A673 (cell line): ENCODE measurements at regions not wholly inside any gene's neighbourhood (a gene's known extent, or its start where the extent isn't known, plus 50 kb on each side); places are given as distances from the start of the nearest gene placed in this dataset.

Experiments used
- BruUV-seq: library from RNA; stranded (reverse); fragments of 400-500 nt; replicated peaks from 2 replicates; lab custom pipeline; 2021; lab: Mats Ljungman, UMichigan
- CTCF ChIA-PET: fragments of 300-600 bp; sonication (Branson Sonifier 250); formaldehyde crosslinking; loops from one replicate; lab custom pipeline; 2022; ENCODE audit warnings: antibody characterized with exemption; lab: Charles Lee
- POLR2A ChIA-PET: fragments of 300-600 bp; sonication (Branson Sonifier 250); formaldehyde crosslinking; loops from one replicate; lab custom pipeline; 2022; ENCODE audit warnings: antibody characterized with exemption; ENCODE audit not compliant: low non-redundant PET; lab: Charles Lee
- DNase-seq: peaks from one replicate; pipeline ENCODE4 v3.0.0-alpha.2; 2015; ENCODE audit warnings: low spot score
- H3K27ac ChIP-seq: fragments of 200-600 bp; sonication (generic); 2 replicates; pipeline ENCODE4 v1.5.1; 2016; ENCODE audit warnings: mixed run types, low read depth, mild to moderate bottlenecking, mixed read lengths, antibody characterized with exemption, low read length; ENCODE audit not compliant: poor library complexity, severe bottlenecking
- H3K27me3 ChIP-seq: fragments of 200-600 bp; sonication (generic); replicated peaks from 2 replicates; pipeline ENCODE4 v1.6.1; 2017; ENCODE audit warnings: mixed run types, low read depth, mild to moderate bottlenecking, mixed read lengths, antibody characterized with exemption, low read length; ENCODE audit not compliant: insufficient read depth, poor library complexity
- H3K36me3 ChIP-seq: fragments of 200-600 bp; sonication (generic); 2 replicates; pipeline ENCODE4 v1.6.1; 2016; ENCODE audit warnings: mixed run types, mild to moderate bottlenecking, mixed read lengths, antibody characterized with exemption, low read length; ENCODE audit not compliant: insufficient read depth, poor library complexity, severe bottlenecking
- H3K4me1 ChIP-seq: fragments of 200-600 bp; sonication (generic); 2 replicates; pipeline ENCODE4 v1.6.1; 2017; ENCODE audit warnings: mixed run types, mild to moderate bottlenecking, mixed read lengths, antibody characterized with exemption, low read length; ENCODE audit not compliant: insufficient read depth, poor library complexity, severe bottlenecking
- H3K4me3 ChIP-seq: fragments of 200-600 bp; sonication (generic); 2 replicates; pipeline ENCODE4 v1.5.1; 2016; ENCODE audit warnings: low read depth, mixed run types, mild to moderate bottlenecking, mixed read lengths, low read length; ENCODE audit not compliant: poor library complexity, severe bottlenecking
- H3K9me3 ChIP-seq: fragments of 200-600 bp; sonication (generic); 2 replicates; pipeline ENCODE4 v1.6.1; 2016; ENCODE audit warnings: mixed run types, low read depth, mild to moderate bottlenecking, mixed read lengths, antibody characterized with exemption, low read length; ENCODE audit not compliant: poor library complexity, severe bottlenecking
- CTCF ChIP-seq: fragments of 300-800, 200-600 bp; sonication (generic); conservative IDR thresholded peaks from 2 replicates; pipeline ENCODE4 v1.5.1; 2017; ENCODE audit warnings: low read depth, mild to moderate bottlenecking, antibody characterized with exemption, low read length, moderate library complexity, mixed read lengths
- EZH2 ChIP-seq: fragments of 200-600 bp; sonication (generic); IDR thresholded peaks from 2 replicates; pipeline ENCODE4 v1.6.1; 2017; ENCODE audit warnings: borderline replicate concordance, low read depth, mild to moderate bottlenecking, mixed read lengths, antibody characterized with exemption, low read length; ENCODE audit not compliant: poor library complexity, severe bottlenecking
- intact Hi-C: fragments of 100-400 bp; cut with micrococcal nuclease; formaldehyde crosslinking; loops from one replicate; pipeline ENCODE4 v1.10.0; 2022; ENCODE audit not compliant: unreplicated experiment

- CTCF ChIA-PET, result no interaction called here
- BruUV-seq, result no TSS peak
Observed at GRCh38 chr6:153613719-153614455, 425.2 kb upstream of the OPRM1 start.

GRCh38 chr6:153602401-153602800 is 436.6 kb upstream of the OPRM1 start:
- H3K9me3 ChIP-seq, result no peaks in the 10 kb centered on the region
- DNase-seq, result no peak
- BruUV-seq, result no TSS peak
- no peaks in the 10 kb centered on the region for H3K27me3 ChIP-seq
- H3K27ac ChIP-seq, result no peak overlapping the region
- H3K4me1 ChIP-seq, result no peaks in the 10 kb centered on the region
- ChIA-PET CTCF (no interaction called here), POLR2A (no interaction called here)
- H3K36me3 ChIP-seq, result no peaks in the 10 kb centered on the region
- H3K4me3 ChIP-seq, result no peak overlapping the region
- no peak for TF ChIP-seq CTCF
- TF ChIP-seq EZH2, result no peak
- intact Hi-C loops, result no loop called here

More at GRCh38 chr6:153613719-153614455, 425.2 kb upstream of the OPRM1 start:
- intact Hi-C loops, result no loop called here
- TF ChIP-seq CTCF (no peak), EZH2 (no peak)
- Histone ChIP-seq H3K27ac (no peak overlapping the region), H3K27me3 (no peaks in the 10 kb centered on the region), H3K36me3 (no peaks in the 10 kb centered on the region), H3K4me1 (peaks cover 2% of the 10 kb centered on the region), H3K4me3 (no peak overlapping the region), H3K9me3 (no peaks in the 10 kb centered on the region)
- DNase-seq, result peak; percentile 56
- POLR2A ChIA-PET, result no interaction called here

- no peaks in the 10 kb centered on the region for H3K9me3 ChIP-seq
- intact Hi-C loops, result no loop called here
- ChIA-PET POLR2A (no interaction called here), CTCF (no interaction called here)
- TF ChIP-seq CTCF, result no peak
- no peak for TF ChIP-seq EZH2
- H3K27me3 ChIP-seq, result no peaks in the 10 kb centered on the region
- H3K4me3 ChIP-seq, result no peak overlapping the region
- no peaks in the 10 kb centered on the region for H3K4me1 ChIP-seq
- H3K36me3 ChIP-seq, result no peaks in the 10 kb centered on the region
- no peak for DNase-seq
- BruUV-seq, result no TSS peak
- H3K27ac ChIP-seq, result no peak overlapping the region
Observed at GRCh38 chr6:153599901-153600300, 439.1 kb upstream of the OPRM1 start.
